ENCODE measurements at regions not wholly inside any gene's neighbourhood (a gene's known extent, or its start where the extent isn't known, plus 50 kb on each side); places are given as distances from the start of the nearest gene placed in this dataset.
"Not testable (repeated sequence)": the region's sequence is repeated elsewhere in the genome, so short reads cannot be mapped to it uniquely, and the experiment has no call there.

DNA sequence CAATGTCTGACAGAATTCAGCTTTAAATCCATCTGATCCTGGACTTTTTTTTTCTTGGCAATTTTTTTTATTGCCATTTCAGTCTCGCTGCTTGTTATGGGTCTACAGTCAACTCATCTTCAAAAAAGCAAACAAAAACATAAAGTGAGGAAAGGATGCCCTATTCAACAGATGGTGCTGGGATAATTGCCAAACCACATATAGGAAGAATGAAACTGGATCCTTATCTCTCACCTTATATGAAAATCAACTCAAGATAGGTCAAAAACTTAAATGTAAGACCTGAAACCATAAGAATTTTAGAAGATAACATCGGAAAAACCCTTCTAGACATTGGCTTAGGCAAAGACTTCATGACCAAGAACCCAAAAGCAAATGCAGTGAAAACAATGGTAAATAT is 389.1 kb upstream of the ST8SIA4 start:
- DNase-seq: no peak
- WGBS (ENCODE audit: low lambda C conversion rate): 1% methylated on average over 2 of the region's 2 CpGs
- Histone ChIP-seq H3K9ac (no peak overlapping the region), H3K9me2 (no peaks in the 10 kb centered on the region), H3K4me1 (ENCODE audit: control insufficient read depth in 1 of 2, insufficient read depth in 2 of 2, low read depth in 1 of 2, low read length in 1 of 2) (no peaks in the 10 kb centered on the region), H2AFZ (ENCODE audit: low read depth) (no peak overlapping the region), H3K27ac (ENCODE audit: low read depth in 2 of 2, low read length in 1 of 2) (no peak overlapping the region), H3K79me2 (ENCODE audit: insufficient read depth) (no peaks in the 10 kb centered on the region), H3K27me3 (ENCODE audit: insufficient read depth) (no peaks in the 10 kb centered on the region), H3K9me3 (no peaks in the 10 kb centered on the region), H3F3A (replicated peaks; ENCODE audit: insufficient read depth) (no peaks in the 10 kb centered on the region), H3K4me3 (ENCODE audit: low read depth in 2 of 2, low read length in 1 of 2) (no peak overlapping the region), H3K4me2 (no peak overlapping the region), H4K20me1 (ENCODE audit: insufficient read depth) (no peaks in the 10 kb centered on the region), H3K36me3 (replicated peaks in 1 of 2; ENCODE audit: control insufficient read depth in 1 of 2, insufficient read depth in 2 of 2, low read length in 1 of 2) (no peaks in the 10 kb centered on the region)
- ChIA-PET POLR2A (no interaction called here), CTCF (interaction anchor here (0.6 kb wide), 1 partner anchor 25 kb away, joined by 4 read pairs; no protein-coding TSS in a partner anchor)
- TF ChIP-seq TEAD4 (IDR thresholded peaks at IDR 0.05; ENCODE audit: borderline replicate concordance, insufficient read depth): no peak
- TF ChIP-seq, protein P1, sequence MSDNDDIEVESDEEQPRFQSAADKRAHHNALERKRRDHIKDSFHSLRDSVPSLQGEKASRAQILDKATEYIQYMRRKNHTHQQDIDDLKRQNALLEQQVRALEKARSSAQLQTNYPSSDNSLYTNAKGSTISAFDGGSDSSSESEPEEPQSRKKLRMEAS (IDR thresholded peaks at IDR 0.05; ENCODE audit: low read depth): no peak

DNA sequence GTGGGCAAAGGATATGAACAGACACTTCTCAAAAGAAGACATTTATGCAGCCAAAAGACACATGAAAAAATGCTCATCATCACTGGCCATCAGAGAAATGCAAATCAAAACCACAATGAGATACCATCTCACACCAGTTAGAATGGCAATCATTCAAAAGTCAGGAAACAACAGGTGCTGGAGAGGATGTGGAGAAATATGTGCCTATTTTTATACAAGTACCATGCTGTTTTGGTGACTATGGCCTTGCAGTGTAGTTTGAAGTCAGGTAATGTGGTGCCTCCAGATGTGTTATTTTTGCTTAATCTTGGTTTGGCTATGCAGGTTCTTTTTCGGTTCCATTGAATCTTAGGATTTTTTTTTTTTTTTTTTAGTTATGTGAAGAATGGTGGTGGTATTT is 387.7 kb upstream of the ST8SIA4 start:
- H3K36me3 ChIP-seq (replicated peaks in 1 of 2; ENCODE audit: control insufficient read depth in 1 of 2, insufficient read depth in 2 of 2, low read length in 1 of 2); H3K9me3 ChIP-seq; H3K4me1 ChIP-seq (ENCODE audit: control insufficient read depth in 1 of 2, insufficient read depth in 2 of 2, low read depth in 1 of 2, low read length in 1 of 2); H3F3A ChIP-seq (replicated peaks; ENCODE audit: insufficient read depth); H3K4me2 ChIP-seq; POLR2A ChIA-PET; H3K9me2 ChIP-seq; H3K27ac ChIP-seq (ENCODE audit: low read depth in 2 of 2, low read length in 1 of 2); H4K20me1 ChIP-seq (ENCODE audit: insufficient read depth); DNase-seq; H3K27me3 ChIP-seq (ENCODE audit: insufficient read depth); H2AFZ ChIP-seq (ENCODE audit: low read depth); H3K79me2 ChIP-seq (ENCODE audit: insufficient read depth); CTCF ChIA-PET; H3K4me3 ChIP-seq (ENCODE audit: low read depth in 2 of 2, low read length in 1 of 2); H3K9ac ChIP-seq: not testable (repeated sequence)
- WGBS (ENCODE audit: low lambda C conversion rate): 32% methylated on average over 1 of the region's 1 CpG

DNA sequence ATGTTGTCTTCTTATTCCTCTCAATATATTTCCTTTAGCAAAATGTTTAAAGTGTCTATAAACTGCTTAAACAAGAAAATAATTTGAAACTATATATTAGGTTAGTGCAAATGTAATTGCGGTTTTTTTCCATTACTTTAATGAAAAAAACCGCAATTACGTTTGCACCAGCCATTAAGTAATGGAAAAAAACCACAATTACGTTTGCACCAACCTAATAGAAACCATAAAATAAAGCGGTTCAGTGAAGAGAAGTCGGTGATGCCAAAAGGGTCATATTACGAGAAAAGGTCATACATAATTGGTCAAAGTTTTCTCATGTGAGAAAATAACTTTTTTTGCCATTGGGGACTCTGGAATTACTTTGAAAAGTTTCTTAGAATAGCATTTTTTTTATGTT is 385.6 kb upstream of the ST8SIA4 start:
- no peaks in the 10 kb centered on the region for H4K20me1 ChIP-seq (ENCODE audit: insufficient read depth)
- no peaks in the 10 kb centered on the region for H3K36me3 ChIP-seq (replicated peaks in 1 of 2; ENCODE audit: control insufficient read depth in 1 of 2, insufficient read depth in 2 of 2, low read length in 1 of 2)
- H3F3A ChIP-seq (replicated peaks; ENCODE audit: insufficient read depth): no peaks in the 10 kb centered on the region
- H3K9ac ChIP-seq: no peak overlapping the region
- no peak overlapping the region for H3K4me3 ChIP-seq (ENCODE audit: low read depth in 2 of 2, low read length in 1 of 2)
- no peak for DNase-seq
- no peaks in the 10 kb centered on the region for H3K9me3 ChIP-seq
- H2AFZ ChIP-seq (ENCODE audit: low read depth): no peak overlapping the region
- no peak overlapping the region for H3K27ac ChIP-seq (ENCODE audit: low read depth in 2 of 2, low read length in 1 of 2)
- H3K27me3 ChIP-seq (ENCODE audit: insufficient read depth): no peaks in the 10 kb centered on the region
- no peak overlapping the region for H3K4me2 ChIP-seq
- POLR2A ChIA-PET: no interaction called here
- no peaks in the 10 kb centered on the region for H3K9me2 ChIP-seq
- no peaks in the 10 kb centered on the region for H3K79me2 ChIP-seq (ENCODE audit: insufficient read depth)
- CTCF ChIA-PET: no interaction called here
- WGBS (ENCODE audit: low lambda C conversion rate): 7% methylated on average over 7 of the region's 7 CpGs
- no peaks in the 10 kb centered on the region for H3K4me1 ChIP-seq (ENCODE audit: control insufficient read depth in 1 of 2, insufficient read depth in 2 of 2, low read depth in 1 of 2, low read length in 1 of 2)
- TF ChIP-seq RCOR1 (IDR thresholded peaks at IDR 0.05; ENCODE audit: low read length) (no peak), RAD21 (IDR thresholded peaks at IDR 0.05; ENCODE audit: low read length) (no peak), TEAD4 (IDR thresholded peaks at IDR 0.05; ENCODE audit: borderline replicate concordance, insufficient read depth) (no peak), SMC3 (IDR thresholded peaks at IDR 0.05; ENCODE audit: low read depth, low read length) (no peak), JUND (IDR thresholded peaks at IDR 0.05) (no peak), RFX5 (IDR thresholded peaks at IDR 0.05; ENCODE audit: low read length) (no peak), NRF1 (IDR thresholded peaks at IDR 0.05; ENCODE audit: low read depth, low read length) (no peak)
- TF ChIP-seq, protein P2, sequence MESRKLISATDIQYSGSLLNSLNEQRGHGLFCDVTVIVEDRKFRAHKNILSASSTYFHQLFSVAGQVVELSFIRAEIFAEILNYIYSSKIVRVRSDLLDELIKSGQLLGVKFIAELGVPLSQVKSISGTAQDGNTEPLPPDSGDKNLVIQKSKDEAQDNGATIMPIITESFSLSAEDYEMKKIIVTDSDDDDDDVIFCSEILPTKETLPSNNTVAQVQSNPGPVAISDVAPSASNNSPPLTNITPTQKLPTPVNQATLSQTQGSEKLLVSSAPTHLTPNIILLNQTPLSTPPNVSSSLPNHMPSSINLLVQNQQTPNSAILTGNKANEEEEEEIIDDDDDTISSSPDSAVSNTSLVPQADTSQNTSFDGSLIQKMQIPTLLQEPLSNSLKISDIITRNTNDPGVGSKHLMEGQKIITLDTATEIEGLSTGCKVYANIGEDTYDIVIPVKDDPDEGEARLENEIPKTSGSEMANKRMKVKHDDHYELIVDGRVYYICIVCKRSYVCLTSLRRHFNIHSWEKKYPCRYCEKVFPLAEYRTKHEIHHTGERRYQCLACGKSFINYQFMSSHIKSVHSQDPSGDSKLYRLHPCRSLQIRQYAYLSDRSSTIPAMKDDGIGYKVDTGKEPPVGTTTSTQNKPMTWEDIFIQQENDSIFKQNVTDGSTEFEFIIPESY (IDR thresholded peaks at IDR 0.05; ENCODE audit: borderline replicate concordance, low read depth): no peak
- TF ChIP-seq, protein P3, sequence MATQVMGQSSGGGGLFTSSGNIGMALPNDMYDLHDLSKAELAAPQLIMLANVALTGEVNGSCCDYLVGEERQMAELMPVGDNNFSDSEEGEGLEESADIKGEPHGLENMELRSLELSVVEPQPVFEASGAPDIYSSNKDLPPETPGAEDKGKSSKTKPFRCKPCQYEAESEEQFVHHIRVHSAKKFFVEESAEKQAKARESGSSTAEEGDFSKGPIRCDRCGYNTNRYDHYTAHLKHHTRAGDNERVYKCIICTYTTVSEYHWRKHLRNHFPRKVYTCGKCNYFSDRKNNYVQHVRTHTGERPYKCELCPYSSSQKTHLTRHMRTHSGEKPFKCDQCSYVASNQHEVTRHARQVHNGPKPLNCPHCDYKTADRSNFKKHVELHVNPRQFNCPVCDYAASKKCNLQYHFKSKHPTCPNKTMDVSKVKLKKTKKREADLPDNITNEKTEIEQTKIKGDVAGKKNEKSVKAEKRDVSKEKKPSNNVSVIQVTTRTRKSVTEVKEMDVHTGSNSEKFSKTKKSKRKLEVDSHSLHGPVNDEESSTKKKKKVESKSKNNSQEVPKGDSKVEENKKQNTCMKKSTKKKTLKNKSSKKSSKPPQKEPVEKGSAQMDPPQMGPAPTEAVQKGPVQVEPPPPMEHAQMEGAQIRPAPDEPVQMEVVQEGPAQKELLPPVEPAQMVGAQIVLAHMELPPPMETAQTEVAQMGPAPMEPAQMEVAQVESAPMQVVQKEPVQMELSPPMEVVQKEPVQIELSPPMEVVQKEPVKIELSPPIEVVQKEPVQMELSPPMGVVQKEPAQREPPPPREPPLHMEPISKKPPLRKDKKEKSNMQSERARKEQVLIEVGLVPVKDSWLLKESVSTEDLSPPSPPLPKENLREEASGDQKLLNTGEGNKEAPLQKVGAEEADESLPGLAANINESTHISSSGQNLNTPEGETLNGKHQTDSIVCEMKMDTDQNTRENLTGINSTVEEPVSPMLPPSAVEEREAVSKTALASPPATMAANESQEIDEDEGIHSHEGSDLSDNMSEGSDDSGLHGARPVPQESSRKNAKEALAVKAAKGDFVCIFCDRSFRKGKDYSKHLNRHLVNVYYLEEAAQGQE (IDR thresholded peaks at IDR 0.05; ENCODE audit: low read depth, low read length): no peak
- TF ChIP-seq, protein P4, sequence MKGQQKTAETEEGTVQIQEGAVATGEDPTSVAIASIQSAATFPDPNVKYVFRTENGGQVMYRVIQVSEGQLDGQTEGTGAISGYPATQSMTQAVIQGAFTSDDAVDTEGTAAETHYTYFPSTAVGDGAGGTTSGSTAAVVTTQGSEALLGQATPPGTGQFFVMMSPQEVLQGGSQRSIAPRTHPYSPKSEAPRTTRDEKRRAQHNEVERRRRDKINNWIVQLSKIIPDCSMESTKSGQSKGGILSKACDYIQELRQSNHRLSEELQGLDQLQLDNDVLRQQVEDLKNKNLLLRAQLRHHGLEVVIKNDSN (IDR thresholded peaks at IDR 0.05; ENCODE audit: borderline replicate concordance, low read depth): no peak
- TF ChIP-seq, protein P5, sequence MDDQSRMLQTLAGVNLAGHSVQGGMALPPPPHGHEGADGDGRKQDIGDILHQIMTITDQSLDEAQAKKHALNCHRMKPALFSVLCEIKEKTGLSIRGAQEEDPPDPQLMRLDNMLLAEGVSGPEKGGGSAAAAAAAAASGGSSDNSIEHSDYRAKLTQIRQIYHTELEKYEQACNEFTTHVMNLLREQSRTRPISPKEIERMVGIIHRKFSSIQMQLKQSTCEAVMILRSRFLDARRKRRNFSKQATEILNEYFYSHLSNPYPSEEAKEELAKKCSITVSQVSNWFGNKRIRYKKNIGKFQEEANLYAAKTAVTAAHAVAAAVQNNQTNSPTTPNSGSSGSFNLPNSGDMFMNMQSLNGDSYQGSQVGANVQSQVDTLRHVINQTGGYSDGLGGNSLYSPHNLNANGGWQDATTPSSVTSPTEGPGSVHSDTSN (IDR thresholded peaks at IDR 0.05): no peak
- TF ChIP-seq, protein P6, sequence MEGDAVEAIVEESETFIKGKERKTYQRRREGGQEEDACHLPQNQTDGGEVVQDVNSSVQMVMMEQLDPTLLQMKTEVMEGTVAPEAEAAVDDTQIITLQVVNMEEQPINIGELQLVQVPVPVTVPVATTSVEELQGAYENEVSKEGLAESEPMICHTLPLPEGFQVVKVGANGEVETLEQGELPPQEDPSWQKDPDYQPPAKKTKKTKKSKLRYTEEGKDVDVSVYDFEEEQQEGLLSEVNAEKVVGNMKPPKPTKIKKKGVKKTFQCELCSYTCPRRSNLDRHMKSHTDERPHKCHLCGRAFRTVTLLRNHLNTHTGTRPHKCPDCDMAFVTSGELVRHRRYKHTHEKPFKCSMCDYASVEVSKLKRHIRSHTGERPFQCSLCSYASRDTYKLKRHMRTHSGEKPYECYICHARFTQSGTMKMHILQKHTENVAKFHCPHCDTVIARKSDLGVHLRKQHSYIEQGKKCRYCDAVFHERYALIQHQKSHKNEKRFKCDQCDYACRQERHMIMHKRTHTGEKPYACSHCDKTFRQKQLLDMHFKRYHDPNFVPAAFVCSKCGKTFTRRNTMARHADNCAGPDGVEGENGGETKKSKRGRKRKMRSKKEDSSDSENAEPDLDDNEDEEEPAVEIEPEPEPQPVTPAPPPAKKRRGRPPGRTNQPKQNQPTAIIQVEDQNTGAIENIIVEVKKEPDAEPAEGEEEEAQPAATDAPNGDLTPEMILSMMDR (IDR thresholded peaks at IDR 0.05): no peak

All from SK-N-SH (cell line).